HT1080 (cell line): ENCODE measurements at regions not wholly inside any gene's neighbourhood (a gene's known extent, or its start where the extent isn't known, plus 50 kb on each side); places are given as distances from the start of the nearest gene placed in this dataset.

Experiments used
- DNase-seq: peaks from one replicate; pipeline ENCODE4 v3.0.0-alpha.2; 2015; ENCODE audit warnings: low read depth

DNA sequence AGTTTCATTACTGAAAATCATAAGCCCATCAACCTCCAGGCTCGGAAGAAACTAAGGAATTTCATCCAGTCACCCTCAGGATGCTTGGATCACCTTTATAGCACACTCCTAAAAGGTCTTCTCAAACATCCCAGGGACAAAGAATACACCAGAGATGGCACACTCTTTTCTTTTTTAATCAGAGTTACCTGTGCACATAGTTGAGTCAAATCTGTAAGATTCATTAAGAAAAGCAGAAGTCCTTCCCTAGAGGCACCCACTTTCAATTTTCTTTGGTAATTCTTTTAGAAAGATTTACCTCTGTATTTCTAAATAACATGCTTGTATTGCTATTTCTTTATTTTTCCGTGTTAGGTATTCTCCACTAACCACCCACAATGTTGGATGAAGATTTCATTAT, 50.6 kb upstream of the IL6 start:
- DNase-seq = no peak

GRCh38 chr7:22675917-22676343, 51.1 kb upstream of the IL6 start:
- peak; percentile 59 for DNase-seq

GRCh38 chr7:22675421-22675820, 51.6 kb upstream of the IL6 start:
- peak; percentile 38 for DNase-seq

GRCh38 chr7:22672846-22673680, 53.9 kb upstream of the IL6 start:
- no peak for DNase-seq

GRCh38 chr7:22671177-22671879, 55.7 kb upstream of the IL6 start:
- DNase-seq = no peak

DNA sequence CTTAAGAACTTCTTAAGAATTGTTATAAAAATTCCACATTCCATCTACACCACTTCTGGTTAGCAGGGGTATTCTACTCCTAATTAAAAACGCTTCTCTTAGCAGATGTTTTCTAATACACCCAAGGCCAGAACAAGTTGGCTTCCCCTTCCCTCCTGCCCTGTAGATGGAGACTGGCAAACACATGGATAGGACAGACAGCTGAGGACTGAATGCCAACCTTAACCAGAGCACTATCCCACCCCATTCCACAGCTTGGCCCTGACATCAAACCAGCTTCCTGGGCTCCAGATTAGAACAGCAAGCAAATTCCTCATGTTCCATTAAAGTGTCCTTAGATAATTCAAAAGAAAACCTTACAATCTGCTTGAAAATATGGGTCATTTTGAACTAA, 56.6 kb upstream of the IL6 start:
- DNase-seq = no peak

- no peak for DNase-seq
Measured at GRCh38 chr7:22669692-22670421, 57.1 kb upstream of the IL6 start.

GRCh38 chr7:22668971-22669401, 58.0 kb upstream of the IL6 start:
- no peak for DNase-seq

DNA sequence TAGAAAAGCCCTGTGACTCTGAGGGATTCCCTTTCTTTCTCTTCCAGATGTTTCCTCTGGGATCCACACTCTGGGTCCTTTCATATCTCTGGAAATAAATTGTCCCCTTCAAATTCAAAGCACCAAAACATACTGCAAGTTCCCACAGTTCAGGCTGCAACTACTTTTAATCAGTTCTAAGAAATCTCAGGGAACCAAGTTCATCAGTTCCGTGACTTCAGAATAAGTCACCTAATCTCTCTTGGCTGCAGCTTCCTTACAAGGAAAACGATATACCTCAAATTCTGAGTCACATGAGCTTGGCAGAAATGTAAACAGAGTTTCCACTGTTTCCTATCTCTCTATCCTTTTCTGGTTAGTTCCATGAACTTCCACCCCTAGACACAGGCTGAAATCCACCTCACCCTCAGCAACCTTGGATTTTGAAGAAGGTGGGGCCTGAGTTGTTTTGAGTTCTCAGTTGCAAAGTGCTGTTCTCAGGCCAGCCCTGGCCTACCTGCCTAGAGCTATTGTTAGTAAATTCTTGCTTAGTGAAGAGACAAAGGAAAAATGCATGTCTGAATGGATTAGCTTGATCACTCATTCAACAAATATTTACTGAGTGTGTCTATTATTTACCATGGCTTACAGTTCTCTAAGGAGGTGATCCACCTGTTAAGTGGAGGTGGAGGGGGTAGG, 59.3 kb upstream of the IL6 start:
- peak; percentile 93 for DNase-seq

DNA sequence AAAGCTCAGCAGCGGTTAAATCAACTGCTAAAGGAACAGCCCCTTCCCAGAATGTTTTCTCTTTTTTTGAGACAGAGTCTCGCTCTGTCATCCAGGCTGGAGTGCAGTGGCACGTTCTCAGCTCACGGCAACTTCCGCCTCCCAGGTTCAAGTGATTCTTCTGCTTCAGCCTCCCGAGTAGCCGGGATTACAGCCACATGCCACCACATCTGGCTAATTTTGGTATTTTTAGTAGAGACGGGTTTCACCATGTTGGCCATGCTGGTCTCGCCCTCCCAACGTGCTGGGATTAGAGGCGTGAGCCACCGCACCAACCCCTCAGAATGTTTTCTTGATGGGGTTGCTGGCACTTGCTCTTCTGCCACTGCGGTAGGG, 59.8 kb upstream of the IL6 start:
- DNase-seq = no peak

DNA sequence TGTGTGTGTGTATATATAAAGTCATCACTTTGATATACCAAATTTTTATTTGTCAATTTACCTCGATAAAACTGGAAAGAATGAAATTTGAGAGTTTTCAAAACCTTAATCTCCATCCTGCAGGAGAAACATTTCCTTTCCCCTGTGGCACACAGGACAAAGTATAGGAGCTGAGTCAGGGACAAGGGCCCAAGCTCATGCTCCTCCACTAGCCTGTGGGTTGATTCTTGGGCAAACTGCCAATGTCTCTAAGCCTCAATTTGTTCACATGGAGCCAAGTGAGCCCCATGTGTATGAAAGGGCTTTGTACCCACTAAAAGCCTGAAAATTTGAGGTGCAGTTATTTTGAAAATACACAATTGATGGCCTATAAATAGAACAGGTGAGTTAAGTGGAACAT, 60.3 kb upstream of the IL6 start:
- peak; percentile 66 for DNase-seq

GRCh38 chr7:22665923-22666322, 61.1 kb upstream of the IL6 start:
- DNase-seq = peak; percentile 61

- no peak for DNase-seq
Measured at GRCh38 chr7:22664988-22665798, 61.8 kb upstream of the IL6 start.

DNA sequence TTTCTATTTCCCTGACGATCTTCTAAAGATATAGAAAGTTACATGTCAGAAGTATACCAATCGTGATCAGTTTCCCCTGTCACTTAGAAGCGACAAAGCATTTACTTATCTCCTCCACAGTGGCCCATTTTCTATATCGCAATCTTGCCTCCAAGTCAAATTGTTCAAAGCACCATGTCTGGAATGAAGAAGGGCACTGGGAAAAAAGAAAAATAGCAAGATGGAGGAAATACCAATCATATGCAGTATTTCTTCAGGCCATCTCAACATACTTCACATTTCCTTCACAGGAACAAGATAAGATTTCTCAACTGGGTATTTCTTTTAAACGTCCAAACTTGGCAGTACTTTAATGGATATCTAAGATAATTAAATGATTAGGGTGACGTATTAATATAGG, 63.3 kb upstream of the IL6 start:
- no peak for DNase-seq

GRCh38 chr7:22663357-22663718, 63.7 kb upstream of the IL6 start:
- DNase-seq = peak; percentile 57

GRCh38 chr7:22662556-22663356, 64.2 kb upstream of the IL6 start:
- no peak for DNase-seq

GRCh38 chr7:22662036-22662435, 65.0 kb upstream of the IL6 start:
- no peak for DNase-seq

DNA sequence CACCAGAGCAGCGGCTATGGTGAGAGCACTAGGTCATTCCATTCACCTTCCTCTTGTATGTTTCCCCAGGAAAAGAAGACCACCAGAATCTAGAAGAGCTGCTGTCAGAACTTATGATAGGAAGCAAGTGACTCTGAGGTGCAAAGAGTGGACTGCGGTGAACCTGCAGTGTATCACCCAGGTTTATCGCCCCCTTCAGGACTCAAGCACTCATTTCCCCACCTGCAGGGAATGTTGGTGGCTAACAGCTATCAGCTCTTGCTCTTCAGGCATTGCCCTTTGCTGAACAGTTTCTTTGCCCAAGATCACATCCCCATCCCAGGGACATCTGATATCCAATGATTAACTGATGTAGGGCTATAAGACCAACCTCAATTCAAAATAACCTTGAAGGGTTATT, 66.3 kb upstream of the IL6 start:
- no peak for DNase-seq

- DNase-seq = no peak
Measured at GRCh38 chr7:22660293-22660692, 66.7 kb upstream of the IL6 start.

DNA sequence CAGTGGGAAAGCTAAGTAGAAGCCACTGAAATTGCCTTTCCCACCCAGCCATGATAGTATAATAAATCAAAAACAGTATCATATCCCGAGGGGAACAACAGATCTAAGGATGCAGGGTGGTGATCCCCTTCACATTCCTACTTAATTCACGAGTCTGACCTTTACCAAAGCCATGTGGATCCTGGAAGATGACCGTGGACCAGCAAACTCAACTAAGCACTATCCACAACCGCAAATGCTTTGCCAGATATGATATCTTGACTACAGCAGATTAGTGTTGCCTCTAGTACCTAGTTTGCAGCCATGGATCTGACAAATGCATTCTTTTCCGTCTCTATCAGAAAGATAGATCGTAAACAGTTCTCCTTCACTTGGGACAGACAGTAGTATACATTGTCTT, 67.3 kb upstream of the IL6 start:
- DNase-seq = no peak
